ENCODE measurements at regions not wholly inside any gene's neighbourhood (a gene's known extent, or its start where the extent isn't known, plus 50 kb on each side); places are given as distances from the start of the nearest gene placed in this dataset.
"Not testable (repeated sequence)": the region's sequence is repeated elsewhere in the genome, so short reads cannot be mapped to it uniquely, and the experiment has no call there.

DNA sequence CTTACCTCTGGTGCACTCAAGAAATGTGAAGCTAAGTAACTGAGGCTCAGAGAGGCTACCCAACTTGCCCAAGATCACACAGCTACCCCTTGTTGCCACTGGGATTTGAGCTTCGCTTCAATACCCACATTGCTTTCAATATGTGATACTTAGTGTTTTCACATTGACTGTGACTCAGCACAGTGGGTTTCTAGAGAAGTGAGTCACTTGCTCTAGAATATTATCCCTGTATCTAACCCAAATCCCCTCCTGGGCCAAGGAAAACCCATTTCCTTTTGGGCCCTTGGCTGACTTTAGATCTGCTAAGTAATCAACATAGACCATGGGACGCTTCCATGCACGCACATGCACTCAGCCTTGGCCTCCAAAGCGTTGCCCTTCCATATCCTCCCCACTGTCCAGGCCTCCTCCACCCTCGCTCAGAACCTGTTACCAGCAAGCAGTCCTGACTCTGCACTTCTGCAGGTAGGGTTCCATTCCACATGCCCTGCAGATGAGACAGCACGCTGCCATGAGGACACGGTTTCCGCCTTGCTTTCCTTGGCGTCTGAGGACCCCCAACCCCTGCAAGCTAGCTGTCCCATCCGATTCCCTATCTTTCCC is 87.7 kb upstream of the CHST15 start:
- DNase-seq (ENCODE audit: low read depth): peak; percentile 19

DNA sequence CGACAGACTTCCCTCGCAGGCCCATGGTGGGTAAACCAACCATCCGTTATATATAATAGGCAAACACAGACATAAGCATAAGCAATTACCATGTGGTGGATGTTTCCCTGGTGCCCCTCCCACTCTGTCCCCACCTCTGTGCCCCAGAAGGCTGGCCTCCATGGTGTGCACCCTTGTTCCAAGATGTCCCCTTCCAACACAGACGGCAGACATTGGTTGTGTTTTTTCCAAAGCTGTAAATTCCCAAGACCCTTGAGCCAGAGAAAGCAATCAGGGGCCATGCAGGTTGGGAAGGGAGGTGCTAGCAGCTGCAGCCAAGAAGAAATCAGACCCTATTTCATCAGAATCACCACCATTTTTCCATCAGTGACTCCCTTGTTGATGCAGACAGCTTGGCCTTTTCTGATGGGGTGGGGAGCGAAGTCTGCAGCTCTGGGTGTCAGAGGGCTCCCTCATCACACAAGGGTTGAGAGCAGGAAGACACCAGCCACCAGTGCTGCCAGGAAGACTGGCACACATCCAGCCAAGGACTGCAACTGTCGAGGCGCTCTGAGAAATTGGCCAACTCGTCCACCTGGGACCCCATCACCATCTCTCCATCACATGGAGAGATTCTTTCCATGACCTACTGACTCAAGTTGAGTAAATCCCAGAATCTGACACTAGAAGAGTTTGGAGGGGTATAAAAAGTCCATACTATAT is 86.8 kb upstream of the CHST15 start:
- no peak for DNase-seq (ENCODE audit: low read depth)

DNA sequence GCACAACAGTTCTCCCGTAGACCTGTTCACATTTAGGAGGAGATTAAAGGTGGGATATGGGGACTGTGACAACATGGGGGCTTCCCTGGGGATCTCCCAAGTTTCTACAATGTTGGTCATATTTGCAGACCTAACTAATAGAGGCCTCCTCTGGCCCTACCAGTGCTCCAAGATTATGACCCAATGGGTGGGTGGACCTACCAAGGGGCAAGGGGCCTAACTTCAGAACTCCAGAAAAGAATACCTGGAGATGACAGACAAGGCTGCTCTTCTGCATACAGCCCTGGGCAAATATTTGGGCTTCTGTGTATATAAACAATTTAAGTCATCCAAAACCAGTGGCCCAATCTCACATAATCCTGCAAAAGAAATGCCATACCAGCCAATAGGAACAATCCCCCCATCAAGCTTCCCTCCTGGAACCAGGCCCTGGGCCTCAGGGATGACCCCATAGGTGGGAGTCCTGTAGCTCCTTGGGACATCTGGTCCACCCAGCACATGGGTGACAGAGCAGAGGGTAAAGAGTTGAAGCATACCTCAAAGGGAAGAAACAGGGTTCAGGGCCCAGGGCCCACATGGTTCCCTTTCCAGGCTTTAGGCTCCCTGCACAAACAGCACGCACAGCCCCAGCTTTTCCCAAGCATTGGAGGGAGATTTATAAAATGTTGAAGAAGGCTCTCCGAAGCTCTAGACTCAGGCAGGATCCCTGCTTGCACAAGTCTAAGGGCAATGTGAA is 86.1 kb upstream of the CHST15 start:
- no peak for DNase-seq (ENCODE audit: low read depth)

DNA sequence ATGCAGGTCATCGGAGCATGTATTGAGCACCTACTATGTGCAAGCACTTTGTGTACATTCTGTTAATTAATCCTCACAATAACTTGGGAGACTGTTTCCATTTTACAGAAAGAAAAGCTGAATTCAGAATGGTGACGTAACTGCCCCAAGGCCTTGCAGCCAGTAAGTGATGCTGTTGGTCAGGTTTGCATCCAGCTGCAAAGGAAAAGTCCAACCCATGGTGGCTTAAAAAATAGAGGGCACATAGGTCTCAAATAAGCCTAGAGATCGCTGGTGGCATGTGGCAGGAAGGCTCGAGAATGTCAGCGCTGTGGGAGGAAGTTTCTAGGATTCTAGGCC is 83.8 kb upstream of the CHST15 start:
- DNase-seq (ENCODE audit: low read depth): no peak

DNA sequence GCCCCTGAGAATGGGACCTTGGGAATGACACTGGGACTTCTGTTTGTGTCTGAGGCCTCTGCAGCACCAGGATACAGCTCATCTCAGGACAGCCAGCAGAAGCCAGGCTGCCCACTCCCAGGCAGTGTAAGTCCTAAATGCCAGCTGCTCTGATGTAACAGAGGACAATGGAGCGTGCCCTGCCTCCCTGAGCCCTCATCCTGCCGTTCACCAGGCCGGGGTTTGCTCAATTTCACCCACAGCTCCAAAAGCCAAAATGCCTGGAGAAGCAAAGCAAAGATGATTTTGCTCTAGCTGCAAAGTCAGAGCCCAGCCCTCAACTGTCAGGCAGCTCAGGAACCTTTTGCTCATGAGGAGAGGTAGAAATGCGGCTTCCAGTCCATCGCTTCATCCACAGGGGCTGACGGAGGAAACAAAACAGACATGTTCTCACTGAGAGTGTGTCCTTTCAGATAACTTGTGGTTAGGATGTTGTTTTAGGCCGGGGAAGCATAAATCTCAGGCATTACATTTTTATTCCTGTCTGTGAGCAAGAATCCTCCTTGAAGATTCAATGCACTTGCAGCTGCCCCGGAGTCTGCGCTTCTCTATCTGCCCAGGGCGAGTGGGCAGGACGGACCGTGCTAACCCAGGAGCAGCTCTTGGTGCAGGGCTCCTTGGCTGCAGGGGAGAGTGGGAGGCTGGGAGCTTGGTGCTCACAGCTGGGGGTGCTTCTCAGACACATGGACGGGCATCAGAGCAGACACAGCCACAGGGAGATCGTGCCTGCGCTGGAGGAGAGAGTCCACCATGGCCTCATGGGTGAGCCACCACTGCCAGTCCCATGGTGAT is 83.2 kb upstream of the CHST15 start:
- peak; percentile 51 for DNase-seq (ENCODE audit: low read depth)

DNA sequence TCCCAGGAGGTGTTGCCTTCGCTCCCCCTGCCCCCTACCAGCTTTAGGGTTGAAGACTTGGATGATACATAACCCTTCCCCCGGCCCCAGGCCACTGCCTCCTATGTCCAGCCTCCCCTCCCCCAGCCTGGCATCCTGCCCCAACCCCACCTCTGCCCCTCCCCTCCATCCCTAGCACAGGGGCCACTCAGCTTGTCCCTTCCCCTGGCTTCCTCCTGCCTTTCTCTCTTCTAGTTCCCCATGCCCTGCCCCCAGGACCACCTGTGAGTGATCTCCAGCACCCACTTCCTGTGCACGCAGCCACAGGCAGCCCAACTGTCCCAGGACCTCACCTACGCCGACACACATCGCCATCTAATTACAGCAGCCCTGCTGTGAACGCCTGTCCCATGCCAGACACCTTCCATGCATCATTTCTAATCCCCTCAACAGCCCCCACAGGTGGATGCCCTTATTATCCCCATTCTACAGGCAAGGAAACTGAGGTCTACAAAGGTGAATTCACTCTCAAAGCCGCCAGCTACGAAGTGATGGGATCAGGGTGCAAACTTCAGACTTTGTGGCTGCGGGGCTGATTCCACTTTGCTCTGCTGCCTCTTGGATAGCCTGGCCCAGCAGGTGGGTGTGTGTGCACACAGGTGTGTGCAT is 82.4 kb upstream of the CHST15 start:
- no peak for DNase-seq (ENCODE audit: low read depth)

DNA sequence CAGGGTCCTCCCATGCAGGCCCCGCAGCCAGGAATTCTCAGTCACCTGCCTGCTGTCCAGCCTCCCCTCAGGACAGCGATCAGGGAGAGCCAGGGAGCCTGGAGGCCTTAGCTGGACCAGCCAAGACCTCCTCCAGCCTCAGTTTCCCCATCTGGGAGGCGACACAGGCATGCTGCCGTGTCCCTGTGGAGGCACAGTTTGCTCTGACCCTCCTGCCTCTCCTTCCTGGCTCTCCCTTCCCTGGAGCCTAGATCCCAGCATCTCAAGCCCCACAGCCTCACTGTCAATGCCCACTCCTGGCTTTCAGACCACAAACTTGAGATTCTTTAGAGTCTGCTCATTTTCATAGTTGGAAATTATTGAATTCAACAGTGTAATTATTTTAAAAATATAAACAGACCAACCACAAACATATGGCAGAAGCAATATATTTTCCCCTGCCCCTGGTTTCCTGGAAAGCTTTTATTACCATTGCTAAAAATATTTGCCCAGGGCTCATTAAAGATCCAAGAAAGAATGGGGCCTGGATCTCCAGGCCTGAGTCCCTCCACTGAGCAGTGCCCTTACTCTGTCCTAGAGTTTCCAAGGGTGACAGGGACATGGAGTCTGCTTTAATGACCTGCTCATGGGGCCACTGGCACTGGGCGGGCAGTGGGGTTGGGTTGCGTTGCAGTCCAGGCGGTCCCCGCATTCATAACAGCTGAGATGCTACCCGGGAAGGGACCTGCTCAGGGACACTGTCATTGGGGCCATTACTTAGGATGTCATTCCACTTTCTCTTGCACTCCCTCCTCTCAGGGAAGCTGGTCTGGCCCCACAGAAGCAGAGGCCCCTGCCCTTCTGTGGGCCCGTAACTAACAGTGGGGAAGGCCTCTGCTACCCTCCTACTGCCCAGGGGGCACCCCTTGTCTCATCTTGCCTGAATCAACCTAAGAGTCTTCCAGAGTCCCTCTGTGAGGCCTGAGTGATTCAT is 81.6 kb upstream of the CHST15 start:
- no peak for DNase-seq (ENCODE audit: low read depth)

DNA sequence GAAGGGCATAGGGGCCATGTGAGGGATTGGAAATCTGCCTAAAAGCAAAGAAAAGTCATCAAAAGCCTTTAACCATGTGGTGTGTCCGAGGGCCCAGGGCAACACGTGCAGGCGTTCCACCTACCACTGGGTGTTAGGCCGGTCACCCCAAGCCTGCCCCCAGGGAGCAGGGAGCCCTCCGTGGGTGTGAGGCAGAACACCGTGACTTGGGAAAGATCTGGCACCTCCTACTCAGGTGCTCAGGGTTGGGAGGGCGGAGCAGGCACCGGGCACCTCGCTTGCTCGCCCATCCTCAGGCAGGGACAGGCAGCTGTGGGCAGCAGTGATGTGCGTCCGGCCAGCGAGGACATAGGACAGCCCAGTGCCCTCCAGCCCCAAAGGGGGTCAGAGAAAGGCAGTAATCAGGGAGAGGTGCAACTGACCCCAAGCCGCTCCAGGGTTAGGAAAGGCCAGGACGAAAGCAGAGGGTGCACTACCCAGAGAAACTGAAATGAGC is 80.7 kb upstream of the CHST15 start:
- DNase-seq (ENCODE audit: low read depth): no peak

DNA sequence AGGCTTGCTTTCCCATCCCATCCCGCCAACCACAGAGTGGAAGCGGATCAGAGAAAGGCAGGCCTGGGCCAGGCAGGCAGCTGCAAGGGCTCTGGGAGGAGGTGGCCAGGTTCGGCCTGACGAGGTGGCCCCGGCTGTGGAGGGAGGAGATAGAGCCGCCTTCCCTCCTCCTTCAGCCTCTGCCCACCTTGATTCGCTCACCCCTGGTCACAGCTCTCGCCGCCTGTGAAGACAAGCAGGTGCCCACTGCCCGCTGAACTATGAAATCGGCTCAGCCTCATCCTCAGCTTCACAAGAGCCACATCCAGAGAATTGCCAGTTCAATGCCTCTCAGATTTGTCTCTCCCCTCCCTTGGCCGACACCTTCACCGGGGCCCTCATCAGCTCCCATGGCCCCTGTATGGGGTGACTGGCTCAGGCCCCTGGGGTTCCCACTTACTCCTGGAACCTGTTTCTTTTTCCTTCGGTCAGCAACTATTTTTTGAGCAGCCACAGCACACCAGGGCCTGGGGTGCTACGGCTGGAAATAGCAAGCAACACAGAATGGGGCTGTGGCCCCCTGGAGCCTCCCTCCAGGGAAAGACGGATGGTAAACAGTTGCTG is 80.0 kb upstream of the CHST15 start:
- DNase-seq (ENCODE audit: low read depth): no peak

DNA sequence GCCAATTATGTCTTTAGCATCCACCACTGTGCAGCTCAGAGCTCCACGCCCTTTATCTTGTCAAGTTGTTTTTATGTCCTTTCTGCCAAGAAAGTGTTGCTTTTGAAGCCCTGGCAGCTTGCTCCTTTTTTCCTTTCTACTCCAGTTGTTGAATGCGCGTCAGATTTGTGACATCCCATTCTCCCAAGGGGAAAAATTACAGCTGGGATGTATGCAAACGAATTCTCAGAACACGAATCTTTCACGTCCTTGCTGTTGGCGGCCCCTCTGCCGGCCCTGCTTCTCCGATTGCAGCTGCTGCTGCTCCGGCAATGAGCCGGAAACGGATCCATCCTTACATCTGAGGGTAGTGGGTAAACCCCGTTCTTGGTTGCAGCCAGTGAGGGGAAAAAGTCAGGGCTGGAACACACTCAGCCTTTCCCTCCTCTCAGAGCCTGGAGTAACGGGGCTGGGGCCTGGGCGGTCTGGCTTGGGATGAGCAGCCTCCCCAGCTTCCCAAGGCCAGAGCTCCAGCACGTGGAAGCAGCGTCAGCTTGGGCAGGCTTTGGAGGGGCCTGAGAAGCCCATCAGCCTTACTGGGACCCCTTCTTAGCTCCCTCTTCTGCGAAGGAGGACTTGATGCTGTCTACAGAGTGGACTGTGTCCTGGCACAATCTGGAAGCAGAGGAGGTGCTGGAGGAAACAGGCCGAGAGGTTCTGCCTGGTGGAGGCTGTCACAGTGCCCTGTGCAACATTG is 79.0 kb upstream of the CHST15 start:
- DNase-seq (ENCODE audit: low read depth): no peak

DNA sequence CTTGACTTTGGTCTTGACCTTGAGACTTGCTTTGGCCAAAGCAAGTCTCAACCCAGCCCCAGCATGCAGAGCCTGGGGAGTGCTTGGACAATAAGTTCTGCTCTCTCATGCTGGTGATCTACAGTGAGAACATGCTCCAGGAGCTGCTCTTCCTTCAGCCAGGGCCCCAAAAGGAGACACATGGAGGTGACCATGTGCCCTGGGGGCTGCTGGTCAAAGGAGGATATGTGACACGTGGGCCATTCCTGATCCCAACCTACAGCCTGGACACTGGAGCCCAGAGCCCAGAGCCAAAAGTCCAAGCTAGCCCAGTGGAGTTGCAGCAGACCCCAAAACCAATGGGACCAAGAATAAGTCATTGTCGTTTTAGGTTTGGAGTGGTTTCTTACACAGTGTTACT is 78.2 kb upstream of the CHST15 start:
- DNase-seq (ENCODE audit: low read depth): no peak

DNA sequence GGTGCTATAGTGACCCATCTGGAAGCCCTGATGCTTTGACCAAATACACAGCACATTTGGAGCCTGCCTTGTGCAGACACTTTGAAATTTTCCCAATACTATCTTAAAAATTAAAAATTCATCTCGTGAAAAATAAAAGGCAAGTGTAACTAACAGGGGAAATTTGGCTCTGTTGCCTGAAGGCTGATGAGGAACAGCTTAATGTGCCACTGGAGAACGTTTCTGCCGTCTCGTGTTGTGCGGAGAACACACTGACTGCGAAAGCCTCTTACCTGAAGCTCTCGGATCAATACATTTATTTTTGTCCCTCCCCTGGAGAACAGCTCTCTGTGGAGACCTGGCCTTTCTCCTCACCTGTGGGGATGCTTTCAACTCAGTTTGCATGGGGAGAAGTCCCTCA is 77.2 kb upstream of the CHST15 start:
- no peak for DNase-seq (ENCODE audit: low read depth)

DNA sequence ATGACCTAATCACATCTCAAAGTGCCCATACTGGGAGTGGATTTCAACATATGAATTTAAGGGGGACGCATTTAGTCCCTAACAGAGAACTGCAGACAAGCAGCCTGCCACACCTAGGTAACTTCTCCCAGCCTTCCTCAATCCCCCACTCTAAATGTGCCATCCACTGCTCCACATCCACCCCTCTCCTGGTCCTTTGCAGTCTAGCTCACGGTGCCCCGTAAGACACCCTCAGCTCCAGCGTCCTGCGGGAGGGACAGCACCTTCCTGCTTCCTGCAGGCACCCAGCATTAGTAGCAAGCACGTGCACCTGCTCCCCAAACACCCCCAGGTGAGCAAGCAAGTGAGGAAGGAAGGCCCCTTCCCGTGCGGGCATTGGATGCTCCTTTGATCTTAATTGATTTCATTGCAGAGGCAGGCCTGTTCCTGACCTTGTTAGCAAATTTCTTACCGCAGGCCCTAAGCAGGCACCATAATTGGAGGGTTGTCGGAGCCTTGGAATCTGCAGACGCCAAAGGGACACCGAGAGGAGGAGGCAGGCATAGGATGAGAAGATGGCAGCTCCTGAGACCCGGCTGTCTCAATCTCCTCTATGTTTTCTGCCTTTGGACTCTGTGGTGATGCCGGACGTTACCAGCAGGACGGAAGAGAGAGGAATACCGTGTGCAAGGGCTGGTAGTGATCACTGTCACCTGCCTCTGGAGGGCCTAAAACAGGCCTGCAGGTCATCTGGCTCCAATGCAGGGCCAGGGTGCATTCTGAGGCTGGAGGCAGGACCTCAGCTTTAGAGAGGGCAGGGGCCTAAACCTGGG is 75.8 kb upstream of the CHST15 start:
- no peak for DNase-seq (ENCODE audit: low read depth)

DNA sequence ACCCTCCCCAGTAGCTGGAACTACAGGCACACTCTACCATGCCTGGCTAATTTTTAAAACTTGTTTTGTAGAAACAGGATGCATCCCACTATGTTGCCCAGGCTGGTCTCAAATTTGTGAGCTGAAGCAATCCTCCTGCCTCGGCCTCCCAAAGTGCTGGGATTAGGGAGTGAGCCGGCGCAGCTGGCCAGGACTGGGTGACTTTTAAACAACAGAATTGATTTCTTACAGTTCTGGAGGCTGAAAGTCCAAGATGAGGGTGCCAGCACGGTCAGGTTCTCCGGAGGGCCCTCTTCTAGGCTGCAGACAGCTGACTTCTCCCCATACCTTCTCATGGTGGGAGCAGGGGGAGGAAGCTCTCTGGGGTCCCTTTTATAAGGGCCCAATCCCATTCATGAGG is 75.2 kb upstream of the CHST15 start:
- no peak for DNase-seq (ENCODE audit: low read depth)

DNA sequence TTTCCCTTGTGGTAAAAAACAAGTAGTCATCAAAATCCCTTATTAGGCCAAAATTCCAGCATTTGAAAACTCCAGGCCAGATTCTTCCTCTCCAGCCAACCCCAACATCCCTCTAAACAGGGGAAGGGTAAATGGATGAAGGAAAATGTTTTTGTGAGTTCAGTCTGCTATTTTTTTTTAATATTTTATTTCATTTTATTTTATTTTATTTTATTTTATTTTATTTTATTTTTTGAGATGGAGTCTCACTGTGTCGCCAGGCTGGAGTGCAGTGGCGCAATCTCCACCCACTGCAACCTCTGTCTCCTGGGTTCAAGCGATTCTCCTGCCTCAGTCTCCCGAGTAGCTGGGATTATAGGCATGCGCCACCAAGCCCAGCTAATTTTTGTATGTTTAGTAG is 74.5 kb upstream of the CHST15 start:
- DNase-seq (ENCODE audit: low read depth): not testable (repeated sequence)

DNA sequence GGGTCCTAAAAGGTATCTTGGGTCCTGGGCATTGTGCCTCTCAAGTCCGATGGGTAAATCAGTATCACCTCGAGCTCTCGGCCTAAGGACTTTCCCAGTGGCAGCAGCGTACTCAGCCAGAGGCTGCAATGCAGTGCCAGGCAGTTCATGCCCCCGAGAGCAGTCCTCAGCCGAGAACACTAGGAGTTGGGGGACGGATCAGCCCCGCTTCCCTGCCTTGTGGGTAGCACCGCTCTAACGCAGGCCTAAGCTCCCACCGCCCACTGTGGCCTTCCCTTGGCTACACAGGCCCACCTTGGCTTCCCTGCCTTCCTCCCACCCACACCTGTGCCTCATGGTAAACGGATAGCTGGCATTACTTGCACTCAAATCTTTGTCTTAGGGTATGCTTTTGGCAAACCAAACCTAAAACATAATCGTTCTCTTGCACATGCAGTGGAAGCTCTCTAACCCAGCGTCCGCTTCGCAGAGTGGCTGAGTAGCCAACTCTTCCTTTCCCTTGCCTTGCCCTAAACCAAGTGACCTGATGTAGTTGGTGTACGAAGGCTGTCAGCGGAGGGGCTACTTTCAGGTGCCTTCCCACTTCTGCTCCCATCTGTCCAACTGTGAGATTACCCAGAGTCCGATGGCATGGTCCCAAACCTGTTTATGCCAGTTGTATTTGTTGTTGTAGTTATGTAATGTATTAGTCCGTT is 73.2 kb upstream of the CHST15 start:
- DNase-seq (ENCODE audit: low read depth): no peak

DNA sequence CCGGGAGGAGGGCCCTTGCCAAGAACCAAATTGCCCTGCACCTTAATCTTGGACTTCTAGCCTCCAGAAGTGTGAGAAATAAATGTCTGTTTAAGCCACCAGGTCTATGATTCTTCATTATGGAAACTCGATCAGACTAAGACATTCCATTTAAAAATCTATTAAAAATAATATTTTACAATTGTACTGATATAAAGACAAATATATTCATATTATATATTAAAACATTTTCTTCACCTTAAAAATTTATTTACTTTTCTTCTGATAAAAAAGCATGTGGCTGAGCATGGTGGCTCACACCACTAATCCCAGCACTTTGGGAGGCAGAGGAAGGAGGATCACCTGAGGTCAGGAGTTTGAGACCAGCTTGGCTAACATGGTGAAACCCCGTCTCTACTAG is 72.4 kb upstream of the CHST15 start:
- no peak for DNase-seq (ENCODE audit: low read depth)

DNA sequence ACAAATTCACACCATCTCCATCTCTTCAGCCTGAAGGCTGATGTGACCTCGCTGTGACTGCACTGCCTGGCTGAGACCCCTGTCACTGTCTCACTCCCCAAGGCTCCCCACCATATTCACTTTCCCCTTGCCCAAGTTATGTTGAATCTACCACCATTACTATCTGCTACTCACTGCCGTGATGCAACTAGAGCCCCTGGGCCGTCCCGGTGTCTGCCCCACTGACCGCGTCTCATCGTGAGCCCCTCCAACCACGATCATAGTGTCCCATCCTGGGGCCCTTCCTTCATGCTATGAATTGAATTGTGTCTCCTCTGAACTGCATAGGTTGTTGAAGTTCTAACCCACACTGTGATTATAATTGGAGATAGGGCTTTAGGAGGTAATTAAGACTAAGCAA is 71.9 kb upstream of the CHST15 start:
- no peak for DNase-seq (ENCODE audit: low read depth)

All from non-pigmented ciliary epithelial cell (primary cell).